ENCODE measurements at regions not wholly inside any gene's neighbourhood (a gene's known extent, or its start where the extent isn't known, plus 50 kb on each side); places are given as distances from the start of the nearest gene placed in this dataset.

DNA sequence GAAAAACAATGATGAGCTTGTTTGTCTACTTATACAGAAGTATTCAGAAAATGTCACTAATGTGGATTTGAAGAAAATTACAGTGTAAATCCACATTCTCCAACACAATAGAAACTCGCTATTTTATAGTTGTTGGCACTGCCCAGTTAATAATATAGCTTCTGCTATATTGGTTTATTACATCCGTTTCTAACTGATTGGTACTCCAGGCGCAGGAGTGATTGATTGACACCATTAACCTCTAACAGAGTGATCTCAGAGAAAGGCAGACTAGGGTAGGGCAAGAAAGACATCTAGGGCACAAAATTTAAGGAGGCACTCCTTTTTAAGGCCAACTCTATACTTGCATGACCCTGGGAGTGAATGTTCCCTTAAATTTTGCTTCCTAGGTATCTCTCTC lies 84.0 kb upstream of the MIER3 start:
- H2AK9ac ChIP-seq (replicated peaks; ENCODE audit: low read depth, low read length, poor library complexity): no peak overlapping the region
- H3K9me1 ChIP-seq (ENCODE audit: insufficient read depth, low read length): no peaks in the 10 kb centered on the region
- intact Hi-C loops (cut with micrococcal nuclease) (loop anchor here (5.0 kb wide), 1 partner anchor 79 kb away; no protein-coding TSS in a partner anchor), in situ Hi-C loops (cut with MboI; ENCODE audit: low sequenced_read_pairs) (no loop called here), dilution Hi-C loops (cut with HindIII; ENCODE audit: low sequenced_read_pairs, unreplicated experiment) (no loop called here)
- no peaks in the 10 kb centered on the region for H4K20me1 ChIP-seq (ENCODE audit: insufficient read depth, low read length)
- no peak overlapping the region for H2BK15ac ChIP-seq (ENCODE audit: low read depth, low read length)
- H3K4me2 ChIP-seq (ENCODE audit: low read depth, low read length): no peak overlapping the region
- no peak overlapping the region for H3K4me3 ChIP-seq (ENCODE audit: insufficient read depth, low read depth, low read length)
- no peaks in the 10 kb centered on the region for H3K4me1 ChIP-seq (ENCODE audit: control insufficient read depth, insufficient read depth, low read length)
- H4K5ac ChIP-seq (ENCODE audit: low read depth, low read length): no peak overlapping the region
- no peak overlapping the region for H2BK120ac ChIP-seq (ENCODE audit: low read depth, low read length)
- ATAC-seq (ENCODE audit: low read depth) (no peak), DNase-seq (no peak)
- H3K56ac ChIP-seq (ENCODE audit: extremely low read depth, insufficient read depth, low read length): no peak overlapping the region
- ChIA-PET CTCF (no interaction called here), POLR2A (ENCODE audit: unreplicated experiment) (no interaction called here)
- no CpG with 5 or more reads among the region's 3 CpGs for WGBS, 2 experiments (ENCODE audit: extremely low coverage in 2 of 2, insufficient read length in 1 of 2)
- no peak overlapping the region for H3K4ac ChIP-seq (ENCODE audit: low read depth, low read length)
- H3K23ac ChIP-seq (ENCODE audit: low read depth, low read length): no peak overlapping the region
- H3K18ac ChIP-seq (ENCODE audit: low read depth, low read length): no peak overlapping the region
- H2BK5ac ChIP-seq (ENCODE audit: low read depth, low read length, poor library complexity, severe bottlenecking): no peak overlapping the region
- H4K8ac ChIP-seq (ENCODE audit: low read depth in 2 of 2, low read length in 2 of 2): no peak overlapping the region
- H3K79me1 ChIP-seq (ENCODE audit: low read depth in 1 of 2, low read length in 2 of 2): no peaks in the 10 kb centered on the region
- no peak overlapping the region for H2BK20ac ChIP-seq (ENCODE audit: low read depth, low read length)
- no peak overlapping the region for H3K9ac ChIP-seq (ENCODE audit: low read depth, low read length)
- H3K27ac ChIP-seq (ENCODE audit: insufficient read depth, low read length): no peak overlapping the region
- H3K27me3 ChIP-seq (ENCODE audit: control insufficient read depth, insufficient read depth, low read length): peaks cover 1% of the 10 kb centered on the region
- H2AK5ac ChIP-seq (ENCODE audit: low read depth, low read length): no peak overlapping the region
- H2AFZ ChIP-seq (replicated peaks; ENCODE audit: low read length, poor library complexity): no peak overlapping the region
- BruUV-seq (replicated peaks): no TSS peak
- H4K91ac ChIP-seq (ENCODE audit: insufficient read depth, low read depth, low read length): no peak overlapping the region
- no peaks in the 10 kb centered on the region for H3K36me3 ChIP-seq (ENCODE audit: control insufficient read depth, insufficient read depth, low read length)
- no peak for TF ChIP-seq MXI1 (IDR thresholded peaks at IDR 0.05; ENCODE audit: borderline replicate concordance, low read depth, low read length)
- no peak for TF ChIP-seq RFX5 (IDR thresholded peaks at IDR 0.05; ENCODE audit: low read depth, low read length)
- TF ChIP-seq, protein P1, sequence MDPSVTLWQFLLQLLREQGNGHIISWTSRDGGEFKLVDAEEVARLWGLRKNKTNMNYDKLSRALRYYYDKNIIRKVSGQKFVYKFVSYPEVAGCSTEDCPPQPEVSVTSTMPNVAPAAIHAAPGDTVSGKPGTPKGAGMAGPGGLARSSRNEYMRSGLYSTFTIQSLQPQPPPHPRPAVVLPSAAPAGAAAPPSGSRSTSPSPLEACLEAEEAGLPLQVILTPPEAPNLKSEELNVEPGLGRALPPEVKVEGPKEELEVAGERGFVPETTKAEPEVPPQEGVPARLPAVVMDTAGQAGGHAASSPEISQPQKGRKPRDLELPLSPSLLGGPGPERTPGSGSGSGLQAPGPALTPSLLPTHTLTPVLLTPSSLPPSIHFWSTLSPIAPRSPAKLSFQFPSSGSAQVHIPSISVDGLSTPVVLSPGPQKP (IDR thresholded peaks at IDR 0.05; ENCODE audit: borderline replicate concordance, low read depth, low read length): no peak
- TF ChIP-seq, protein P2, sequence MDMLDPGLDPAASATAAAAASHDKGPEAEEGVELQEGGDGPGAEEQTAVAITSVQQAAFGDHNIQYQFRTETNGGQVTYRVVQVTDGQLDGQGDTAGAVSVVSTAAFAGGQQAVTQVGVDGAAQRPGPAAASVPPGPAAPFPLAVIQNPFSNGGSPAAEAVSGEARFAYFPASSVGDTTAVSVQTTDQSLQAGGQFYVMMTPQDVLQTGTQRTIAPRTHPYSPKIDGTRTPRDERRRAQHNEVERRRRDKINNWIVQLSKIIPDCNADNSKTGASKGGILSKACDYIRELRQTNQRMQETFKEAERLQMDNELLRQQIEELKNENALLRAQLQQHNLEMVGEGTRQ (IDR thresholded peaks at IDR 0.05; ENCODE audit: low read depth, low read length): no peak
- no peak for TF ChIP-seq BHLHE40 (IDR thresholded peaks at IDR 0.05; ENCODE audit: low read depth, low read length)
- no peak for TF ChIP-seq SMC3 (IDR thresholded peaks at IDR 0.05; ENCODE audit: low read depth, low read length)
- no peak for TF ChIP-seq CEBPB (IDR thresholded peaks at IDR 0.05; ENCODE audit: low read depth, low read length)
- TF ChIP-seq RAD21 (IDR thresholded peaks at IDR 0.05; ENCODE audit: low read length): no peak
- no peak for TF ChIP-seq MAFK (IDR thresholded peaks at IDR 0.05; ENCODE audit: low read depth, low read length)
- TF ChIP-seq RCOR1 (IDR thresholded peaks at IDR 0.05; ENCODE audit: insufficient replicate concordance, low read length): no peak
- TF ChIP-seq, protein P3, sequence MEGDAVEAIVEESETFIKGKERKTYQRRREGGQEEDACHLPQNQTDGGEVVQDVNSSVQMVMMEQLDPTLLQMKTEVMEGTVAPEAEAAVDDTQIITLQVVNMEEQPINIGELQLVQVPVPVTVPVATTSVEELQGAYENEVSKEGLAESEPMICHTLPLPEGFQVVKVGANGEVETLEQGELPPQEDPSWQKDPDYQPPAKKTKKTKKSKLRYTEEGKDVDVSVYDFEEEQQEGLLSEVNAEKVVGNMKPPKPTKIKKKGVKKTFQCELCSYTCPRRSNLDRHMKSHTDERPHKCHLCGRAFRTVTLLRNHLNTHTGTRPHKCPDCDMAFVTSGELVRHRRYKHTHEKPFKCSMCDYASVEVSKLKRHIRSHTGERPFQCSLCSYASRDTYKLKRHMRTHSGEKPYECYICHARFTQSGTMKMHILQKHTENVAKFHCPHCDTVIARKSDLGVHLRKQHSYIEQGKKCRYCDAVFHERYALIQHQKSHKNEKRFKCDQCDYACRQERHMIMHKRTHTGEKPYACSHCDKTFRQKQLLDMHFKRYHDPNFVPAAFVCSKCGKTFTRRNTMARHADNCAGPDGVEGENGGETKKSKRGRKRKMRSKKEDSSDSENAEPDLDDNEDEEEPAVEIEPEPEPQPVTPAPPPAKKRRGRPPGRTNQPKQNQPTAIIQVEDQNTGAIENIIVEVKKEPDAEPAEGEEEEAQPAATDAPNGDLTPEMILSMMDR (conservative IDR thresholded peaks at IDR 0.05; ENCODE audit: low read depth, low read length): no peak
- TF ChIP-seq NFE2L2 (IDR thresholded peaks at IDR 0.05; ENCODE audit: low read depth, low read length): no peak
- no peak for TF ChIP-seq MAZ (IDR thresholded peaks at IDR 0.05; ENCODE audit: borderline replicate concordance, low read depth, low read length)
- no peak for TF ChIP-seq POLR2A (IDR thresholded peaks at IDR 0.05; ENCODE audit: low read depth, low read length)
- no peak for TF ChIP-seq FOS (IDR thresholded peaks at IDR 0.05; ENCODE audit: low read depth, low read length)
- no peak for TF ChIP-seq CHD1 (IDR thresholded peaks at IDR 0.05; ENCODE audit: low read depth, low read length)
- H3K9me3 ChIP-seq (ENCODE audit: control insufficient read depth, insufficient read depth, low read length): no peaks in the 10 kb centered on the region
- H3K14ac ChIP-seq (replicated peaks; ENCODE audit: low read depth, low read length): no peak overlapping the region

Measured in IMR-90 (cell line).